GM21390 (cell line): ENCODE measurements at regions not wholly inside any gene's neighbourhood (a gene's known extent, or its start where the extent isn't known, plus 50 kb on each side); places are given as distances from the start of the nearest gene placed in this dataset.
A peak's percentile ranks its signal among the peaks of the same experiment; 100 is the strongest.
"Not testable (repeated sequence)": the region's sequence is repeated elsewhere in the genome, so short reads cannot be mapped to it uniquely, and the experiment has no call there.

Source experiments
- ATAC-seq: cut with Tn5 transposase; IDR thresholded peaks from one replicate; pipeline ENCODE4 v1.9.1; 2021; ENCODE audit not compliant: unreplicated experiment

GRCh38 chr6:134642279-134642678, 307.6 kb downstream of the ALDH8A1 start:
- no peak for ATAC-seq

DNA sequence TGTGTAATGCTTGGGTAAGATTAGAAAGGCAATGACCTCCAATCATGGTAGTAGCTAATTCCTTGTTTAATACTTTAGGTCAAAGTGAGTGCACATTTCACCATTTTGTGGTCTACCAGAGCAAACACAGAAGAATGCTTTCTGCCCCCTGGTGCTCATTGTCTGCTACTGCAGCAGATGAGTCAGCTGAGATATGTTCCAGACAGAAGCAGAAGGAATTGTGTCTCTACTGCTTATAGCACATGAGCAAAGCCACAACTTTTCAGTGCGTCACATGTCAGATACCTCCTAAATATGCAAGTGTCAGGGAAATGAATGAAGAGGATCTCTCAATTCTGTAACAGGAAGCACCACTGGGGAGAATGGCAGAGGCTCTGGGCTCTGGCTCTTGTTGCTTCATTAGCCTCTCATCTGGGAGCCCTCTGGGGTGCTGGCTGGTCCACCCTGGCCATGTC, 308.9 kb downstream of the ALDH8A1 start:
- ATAC-seq, result peak; percentile 81

DNA sequence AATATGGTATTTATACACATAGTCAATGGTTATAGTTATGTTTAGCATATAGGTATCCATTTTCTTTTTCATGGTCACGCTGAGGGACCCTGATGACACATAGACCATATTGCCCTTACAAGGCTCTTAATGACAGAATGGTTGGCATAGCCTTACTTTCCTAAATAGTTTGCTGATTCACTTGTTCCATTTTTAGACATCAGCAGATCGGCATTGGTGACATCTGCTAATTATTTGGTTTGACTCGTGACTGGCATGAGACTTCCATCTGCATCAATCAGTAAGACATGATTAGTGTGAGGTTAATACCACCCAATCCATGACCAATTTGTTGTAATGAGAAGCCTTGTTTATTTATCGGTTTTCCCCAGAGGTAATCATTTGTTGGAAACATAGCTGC, 309.7 kb downstream of the ALDH8A1 start:
- ATAC-seq, result no peak

- no peak for ATAC-seq
These were observed 312.0 kb downstream of the ALDH8A1 start for GRCh38 chr6:134637847-134638437.

DNA sequence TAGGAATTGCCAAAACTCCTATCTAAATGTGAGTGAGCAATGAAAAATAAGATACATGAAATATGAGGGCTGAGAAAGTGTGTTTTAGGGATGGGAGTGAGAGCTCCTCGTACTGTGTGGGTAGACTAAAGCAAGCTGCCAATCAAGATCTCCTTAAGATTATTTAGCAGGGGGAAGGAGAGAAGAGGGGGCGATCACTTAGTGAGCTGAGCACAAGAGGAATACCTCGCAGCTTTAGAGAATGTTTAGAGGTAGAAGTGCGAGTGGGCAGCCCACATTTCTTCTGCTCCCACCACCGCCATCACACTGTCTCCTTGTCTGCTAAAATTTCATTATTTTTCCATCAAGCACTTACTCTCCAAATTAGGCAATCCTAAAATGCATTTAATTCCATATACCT, 312.6 kb downstream of the ALDH8A1 start:
- ATAC-seq, result no peak

DNA sequence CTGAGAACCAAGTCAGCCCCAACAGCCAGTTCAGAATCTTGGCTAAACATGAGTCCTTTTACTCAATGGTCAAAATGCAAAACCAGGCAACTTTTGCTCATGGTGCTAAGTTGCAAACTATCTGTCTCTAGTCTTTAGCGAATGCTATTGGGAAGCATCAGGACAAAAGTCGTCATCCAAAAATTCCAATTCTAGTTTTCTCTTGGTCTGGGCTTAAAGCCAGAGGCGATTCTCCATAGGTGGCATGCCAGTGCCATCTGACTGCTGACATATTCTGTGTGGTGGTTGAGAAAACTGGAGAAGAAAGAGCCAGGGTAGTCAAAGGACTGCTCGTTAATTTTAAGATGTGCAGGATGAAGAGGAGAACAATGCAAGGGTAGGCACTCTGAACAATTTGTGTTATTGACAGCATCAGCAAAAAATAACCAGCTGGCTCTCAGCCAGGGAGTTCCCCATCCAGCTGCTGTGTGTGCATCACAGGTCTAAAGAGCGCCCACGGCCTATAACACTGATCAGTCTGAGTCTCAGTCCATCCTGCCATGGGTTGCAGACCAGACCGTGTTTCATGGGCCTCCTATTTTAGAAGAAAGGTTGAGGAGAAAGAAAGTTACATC, 313.6 kb downstream of the ALDH8A1 start:
- ATAC-seq, result no peak

GRCh38 chr6:134634966-134635365, 314.9 kb downstream of the ALDH8A1 start:
- ATAC-seq, result no peak

GRCh38 chr6:134634466-134634865, 315.4 kb downstream of the ALDH8A1 start:
- no peak for ATAC-seq

- not testable (repeated sequence) for ATAC-seq
These were observed 315.3 kb upstream of the SGK1 start for GRCh38 chr6:134632982-134633940.

DNA sequence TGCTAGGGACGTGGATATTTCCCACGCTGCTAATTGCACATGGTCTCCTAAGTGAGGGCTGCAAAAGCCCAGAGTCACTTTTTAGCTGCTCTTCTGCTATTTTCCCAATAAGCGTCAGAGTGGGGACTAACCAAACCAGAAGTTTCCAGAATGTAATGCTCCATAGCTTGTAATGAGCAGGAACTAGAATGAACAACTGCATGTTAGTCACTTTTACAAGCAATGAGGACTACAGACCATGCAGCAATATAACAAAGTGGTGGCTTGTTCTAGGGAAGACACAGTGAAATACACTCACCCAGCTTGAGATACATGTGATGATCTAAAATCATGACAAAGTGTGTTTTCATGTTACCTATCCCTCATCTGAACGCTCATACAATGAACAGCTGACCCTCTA, 314.1 kb upstream of the SGK1 start:
- no peak for ATAC-seq

GRCh38 chr6:134631398-134631924, 313.5 kb upstream of the SGK1 start:
- ATAC-seq, result no peak

DNA sequence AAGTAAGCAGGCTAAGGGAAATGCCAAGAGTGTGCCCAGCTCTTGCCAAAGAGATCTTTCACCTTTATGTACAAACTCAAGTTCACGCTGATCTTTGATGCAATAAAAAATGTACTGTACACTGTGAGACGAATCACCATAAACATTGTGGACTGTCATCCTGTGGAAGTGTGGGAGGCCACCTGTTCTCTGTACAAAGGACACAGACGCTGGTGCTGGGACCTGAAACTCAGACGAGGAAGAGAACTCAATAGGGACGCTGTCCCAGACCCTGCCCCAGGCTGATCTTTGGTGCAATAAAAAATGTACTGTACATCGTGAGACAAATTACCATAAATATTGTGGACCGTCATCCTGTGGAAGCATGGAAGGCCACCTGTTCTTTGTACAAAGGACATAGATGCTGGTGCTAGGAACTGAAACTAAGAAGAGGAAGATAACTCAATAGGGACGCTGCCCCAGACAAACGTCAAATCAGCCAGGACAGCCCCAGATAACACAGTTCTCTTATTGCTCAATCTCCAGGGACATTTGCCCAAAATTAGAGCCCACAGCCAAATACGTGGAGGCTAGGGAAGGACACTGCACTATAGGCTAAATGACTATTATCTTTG, 312.7 kb upstream of the SGK1 start:
- no peak for ATAC-seq

GRCh38 chr6:134628154-134628553, 310.2 kb upstream of the SGK1 start:
- ATAC-seq, result no peak

- no peak for ATAC-seq
These were observed 309.8 kb upstream of the SGK1 start for GRCh38 chr6:134627707-134628106.

GRCh38 chr6:134626589-134626988, 308.7 kb upstream of the SGK1 start:
- ATAC-seq, result no peak

- no peak for ATAC-seq
These were observed 308.2 kb upstream of the SGK1 start for GRCh38 chr6:134626086-134626485.

- ATAC-seq, result no peak
These were observed 306.9 kb upstream of the SGK1 start for GRCh38 chr6:134624781-134625180.

DNA sequence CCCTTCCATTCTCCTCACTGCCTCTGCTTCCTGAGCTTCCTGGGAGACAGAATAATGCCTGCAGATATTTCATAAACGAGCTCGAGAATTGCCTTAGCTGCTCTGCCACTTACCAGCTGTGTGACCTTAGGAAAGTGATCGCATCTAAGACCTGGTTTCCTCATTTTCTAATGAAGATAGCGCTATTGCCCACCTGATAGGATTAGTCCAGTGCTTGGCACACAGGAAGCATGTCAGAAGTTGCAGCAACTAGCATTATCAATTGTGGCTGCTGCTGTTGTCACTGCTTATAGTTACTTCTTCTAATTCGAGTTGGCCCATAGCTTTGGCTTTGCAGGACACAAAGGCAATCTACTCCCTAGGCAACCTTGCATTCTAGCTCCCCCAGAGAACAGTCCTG, 305.5 kb upstream of the SGK1 start:
- ATAC-seq, result no peak

GRCh38 chr6:134622382-134623173, 304.7 kb upstream of the SGK1 start:
- no peak for ATAC-seq

- ATAC-seq, result no peak
These were observed 303.9 kb upstream of the SGK1 start for GRCh38 chr6:134621858-134622257.
